ENCODE measurements at regions not wholly inside any gene's neighbourhood (a gene's known extent, or its start where the extent isn't known, plus 50 kb on each side); places are given as distances from the start of the nearest gene placed in this dataset.

DNA sequence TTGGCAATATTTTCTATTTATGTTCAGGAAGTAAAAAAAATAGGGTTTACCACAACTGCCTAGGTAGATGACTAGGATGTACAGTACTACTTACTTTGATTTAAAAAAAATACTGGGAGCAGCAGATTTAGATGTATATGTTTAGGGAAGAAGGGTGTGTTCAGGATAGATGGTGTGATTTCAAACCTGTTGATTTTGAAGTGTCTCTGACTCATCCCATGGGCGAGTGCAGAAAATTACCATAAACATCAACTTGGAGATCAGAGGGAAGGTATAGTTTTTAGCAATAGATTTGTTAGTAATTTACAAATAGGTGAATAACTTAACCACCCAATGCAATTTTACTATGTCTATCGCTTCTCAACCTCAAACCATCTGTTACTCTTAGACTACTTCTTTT is 214.8 kb downstream of the NDFIP2 start:
- Histone ChIP-seq H3K9me2 (replicated peaks; ENCODE audit: insufficient read depth, low read length) (no peaks in the 10 kb centered on the region), H3K4me3 (ENCODE audit: insufficient read depth, low read length, poor library complexity, severe bottlenecking) (no peak overlapping the region), H3F3A (ENCODE audit: insufficient read depth) (no peaks in the 10 kb centered on the region), H3K27me3 (ENCODE audit: low read length) (no peaks in the 10 kb centered on the region), H3K9ac (ENCODE audit: low read length) (no peak overlapping the region), H3K9me3 (ENCODE audit: insufficient read depth, low read length) (no peaks in the 10 kb centered on the region), H3K4me2 (ENCODE audit: low read depth, low read length, poor library complexity, severe bottlenecking) (no peak overlapping the region), H2AFZ (ENCODE audit: low read depth, low read length, severe bottlenecking) (no peak overlapping the region), H3K36me3 (ENCODE audit: low read length) (no peaks in the 10 kb centered on the region), H3K27ac (ENCODE audit: low read depth, low read length) (no peak overlapping the region), H4K20me1 (ENCODE audit: low read depth, low read length) (no peaks in the 10 kb centered on the region), H3K79me2 (ENCODE audit: insufficient read depth, low read length) (no peaks in the 10 kb centered on the region)
- TF ChIP-seq EZH2phosphoT487 (conservative IDR thresholded peaks at IDR 0.05; ENCODE audit: low read length) = no peak
- TF ChIP-seq, protein P1, sequence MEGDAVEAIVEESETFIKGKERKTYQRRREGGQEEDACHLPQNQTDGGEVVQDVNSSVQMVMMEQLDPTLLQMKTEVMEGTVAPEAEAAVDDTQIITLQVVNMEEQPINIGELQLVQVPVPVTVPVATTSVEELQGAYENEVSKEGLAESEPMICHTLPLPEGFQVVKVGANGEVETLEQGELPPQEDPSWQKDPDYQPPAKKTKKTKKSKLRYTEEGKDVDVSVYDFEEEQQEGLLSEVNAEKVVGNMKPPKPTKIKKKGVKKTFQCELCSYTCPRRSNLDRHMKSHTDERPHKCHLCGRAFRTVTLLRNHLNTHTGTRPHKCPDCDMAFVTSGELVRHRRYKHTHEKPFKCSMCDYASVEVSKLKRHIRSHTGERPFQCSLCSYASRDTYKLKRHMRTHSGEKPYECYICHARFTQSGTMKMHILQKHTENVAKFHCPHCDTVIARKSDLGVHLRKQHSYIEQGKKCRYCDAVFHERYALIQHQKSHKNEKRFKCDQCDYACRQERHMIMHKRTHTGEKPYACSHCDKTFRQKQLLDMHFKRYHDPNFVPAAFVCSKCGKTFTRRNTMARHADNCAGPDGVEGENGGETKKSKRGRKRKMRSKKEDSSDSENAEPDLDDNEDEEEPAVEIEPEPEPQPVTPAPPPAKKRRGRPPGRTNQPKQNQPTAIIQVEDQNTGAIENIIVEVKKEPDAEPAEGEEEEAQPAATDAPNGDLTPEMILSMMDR (IDR thresholded peaks at IDR 0.05; ENCODE audit: insufficient read depth, low read length, poor library complexity, severe bottlenecking) = no peak

GRCh38 chr13:79692846-79693245 is 211.9 kb downstream of the NDFIP2 start:
- no peak for TF ChIP-seq EZH2phosphoT487 (conservative IDR thresholded peaks at IDR 0.05; ENCODE audit: low read length)
- Histone ChIP-seq H3K4me3 (ENCODE audit: insufficient read depth, low read length, poor library complexity, severe bottlenecking) (no peak overlapping the region), H3K4me2 (ENCODE audit: low read depth, low read length, poor library complexity, severe bottlenecking) (no peak overlapping the region), H3K9me3 (ENCODE audit: insufficient read depth, low read length) (no peaks in the 10 kb centered on the region), H2AFZ (ENCODE audit: low read depth, low read length, severe bottlenecking) (no peak overlapping the region), H4K20me1 (ENCODE audit: low read depth, low read length) (no peaks in the 10 kb centered on the region), H3K27me3 (ENCODE audit: low read length) (no peaks in the 10 kb centered on the region), H3K79me2 (ENCODE audit: insufficient read depth, low read length) (no peaks in the 10 kb centered on the region), H3F3A (ENCODE audit: insufficient read depth) (no peaks in the 10 kb centered on the region), H3K9ac (ENCODE audit: low read length) (no peak overlapping the region), H3K27ac (ENCODE audit: low read depth, low read length) (no peak overlapping the region), H3K9me2 (replicated peaks; ENCODE audit: insufficient read depth, low read length) (no peaks in the 10 kb centered on the region), H3K36me3 (ENCODE audit: low read length) (no peaks in the 10 kb centered on the region)

DNA sequence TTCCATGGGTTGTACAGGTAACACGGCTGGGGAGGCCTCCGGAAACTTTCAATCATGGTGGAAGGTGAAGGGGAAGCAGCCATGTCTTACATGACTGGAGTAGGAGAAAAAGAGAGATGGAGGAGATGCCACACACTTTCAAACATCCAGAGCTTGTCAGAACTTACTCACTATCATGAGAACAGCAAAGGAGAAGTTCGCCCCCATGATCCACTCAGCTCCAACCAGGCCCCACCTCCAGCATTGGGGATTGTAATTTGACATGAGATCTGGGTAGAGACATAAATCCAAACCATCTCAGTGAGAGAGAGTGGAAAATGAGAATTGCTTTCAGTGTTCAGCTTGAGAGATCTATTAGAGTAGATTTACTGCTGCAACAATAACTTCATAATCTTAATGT is 210.9 kb downstream of the NDFIP2 start:
- no peaks in the 10 kb centered on the region for H3K36me3 ChIP-seq (ENCODE audit: low read length)
- no peaks in the 10 kb centered on the region for H3K79me2 ChIP-seq (ENCODE audit: insufficient read depth, low read length)
- TF ChIP-seq, protein P1 (IDR thresholded peaks at IDR 0.05; ENCODE audit: insufficient read depth, low read length, poor library complexity, severe bottlenecking) = no peak
- no peak for TF ChIP-seq EZH2phosphoT487 (conservative IDR thresholded peaks at IDR 0.05; ENCODE audit: low read length)
- no peak overlapping the region for H2AFZ ChIP-seq (ENCODE audit: low read depth, low read length, severe bottlenecking)
- H3K27ac ChIP-seq (ENCODE audit: low read depth, low read length) = no peak overlapping the region
- H3K27me3 ChIP-seq (ENCODE audit: low read length) = no peaks in the 10 kb centered on the region
- no peaks in the 10 kb centered on the region for H3K9me2 ChIP-seq (replicated peaks; ENCODE audit: insufficient read depth, low read length)
- no peaks in the 10 kb centered on the region for H4K20me1 ChIP-seq (ENCODE audit: low read depth, low read length)
- no peaks in the 10 kb centered on the region for H3K9me3 ChIP-seq (ENCODE audit: insufficient read depth, low read length)
- no peaks in the 10 kb centered on the region for H3F3A ChIP-seq (ENCODE audit: insufficient read depth)
- H3K4me2 ChIP-seq (ENCODE audit: low read depth, low read length, poor library complexity, severe bottlenecking) = no peak overlapping the region
- no peak overlapping the region for H3K4me3 ChIP-seq (ENCODE audit: insufficient read depth, low read length, poor library complexity, severe bottlenecking)
- H3K9ac ChIP-seq (ENCODE audit: low read length) = no peak overlapping the region

DNA sequence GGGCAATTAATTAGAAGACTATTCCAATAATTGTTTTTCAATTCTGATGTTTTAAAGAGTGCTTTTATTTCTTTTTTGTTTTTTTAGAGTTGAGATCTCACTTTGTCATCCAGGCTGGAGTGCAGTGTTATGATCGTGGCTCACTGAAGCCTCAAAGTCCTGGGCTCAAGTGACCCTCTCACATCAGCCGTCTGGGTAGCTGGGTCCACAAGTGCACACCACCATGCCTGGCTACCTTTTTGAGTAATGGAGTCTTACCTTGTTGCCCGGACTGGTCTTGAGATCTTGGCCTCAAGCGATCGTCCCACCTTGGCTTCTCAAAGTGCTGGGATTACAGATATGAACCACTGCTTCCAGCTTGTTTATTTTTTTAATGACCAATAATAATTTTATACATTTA is 207.8 kb downstream of the NDFIP2 start:
- TF ChIP-seq, protein P1 (IDR thresholded peaks at IDR 0.05; ENCODE audit: insufficient read depth, low read length, poor library complexity, severe bottlenecking) = no peak
- TF ChIP-seq EZH2phosphoT487 (conservative IDR thresholded peaks at IDR 0.05; ENCODE audit: low read length) = no peak
- no peaks in the 10 kb centered on the region for H3K27me3 ChIP-seq (ENCODE audit: low read length)

More for the DNA sequence above, 207.8 kb downstream of the NDFIP2 start:
- no peaks in the 10 kb centered on the region for H3K9me3 ChIP-seq (ENCODE audit: insufficient read depth, low read length)
- no peaks in the 10 kb centered on the region for H3K79me2 ChIP-seq (ENCODE audit: insufficient read depth, low read length)
- no peaks in the 10 kb centered on the region for H3K9me2 ChIP-seq (replicated peaks; ENCODE audit: insufficient read depth, low read length)
- no peak overlapping the region for H3K4me2 ChIP-seq (ENCODE audit: low read depth, low read length, poor library complexity, severe bottlenecking)
- no peaks in the 10 kb centered on the region for H3F3A ChIP-seq (ENCODE audit: insufficient read depth)
- no peaks in the 10 kb centered on the region for H4K20me1 ChIP-seq (ENCODE audit: low read depth, low read length)
- no peak overlapping the region for H3K9ac ChIP-seq (ENCODE audit: low read length)
- H2AFZ ChIP-seq (ENCODE audit: low read depth, low read length, severe bottlenecking) = no peak overlapping the region
- H3K27ac ChIP-seq (ENCODE audit: low read depth, low read length) = no peak overlapping the region
- H3K4me3 ChIP-seq (ENCODE audit: insufficient read depth, low read length, poor library complexity, severe bottlenecking) = no peak overlapping the region
- H3K36me3 ChIP-seq (ENCODE audit: low read length) = no peaks in the 10 kb centered on the region

All from SU-DHL-6 (cell line).